ENCODE measurements at regions not wholly inside any gene's neighbourhood (a gene's known extent, or its start where the extent isn't known, plus 50 kb on each side); places are given as distances from the start of the nearest gene placed in this dataset.
"Not testable (repeated sequence)": the region's sequence is repeated elsewhere in the genome, so short reads cannot be mapped to it uniquely, and the experiment has no call there.

GRCh38 chr15:77892335-77892734, 185.2 kb downstream of the TBC1D2B start:
- no peaks in the 10 kb centered on the region for H3F3A ChIP-seq (ENCODE audit: insufficient read depth, low read length)
- no peaks in the 10 kb centered on the region for H3K4me1 ChIP-seq (ENCODE audit: low read length)
- H4K20me1 ChIP-seq (ENCODE audit: insufficient read depth, low read length) = no peaks in the 10 kb centered on the region
- no peak overlapping the region for H2AFZ ChIP-seq (ENCODE audit: low read length)
- no peaks in the 10 kb centered on the region for H3K36me3 ChIP-seq (replicated peaks; ENCODE audit: insufficient read depth, low read length)
- H3K9me3 ChIP-seq (replicated peaks; ENCODE audit: insufficient read depth, low read length) = no peaks in the 10 kb centered on the region
- H3K4me3 ChIP-seq (ENCODE audit: low read length) = no peak overlapping the region
- no peak overlapping the region for H3K27ac ChIP-seq (ENCODE audit: low read length)
- TF ChIP-seq, protein P1, sequence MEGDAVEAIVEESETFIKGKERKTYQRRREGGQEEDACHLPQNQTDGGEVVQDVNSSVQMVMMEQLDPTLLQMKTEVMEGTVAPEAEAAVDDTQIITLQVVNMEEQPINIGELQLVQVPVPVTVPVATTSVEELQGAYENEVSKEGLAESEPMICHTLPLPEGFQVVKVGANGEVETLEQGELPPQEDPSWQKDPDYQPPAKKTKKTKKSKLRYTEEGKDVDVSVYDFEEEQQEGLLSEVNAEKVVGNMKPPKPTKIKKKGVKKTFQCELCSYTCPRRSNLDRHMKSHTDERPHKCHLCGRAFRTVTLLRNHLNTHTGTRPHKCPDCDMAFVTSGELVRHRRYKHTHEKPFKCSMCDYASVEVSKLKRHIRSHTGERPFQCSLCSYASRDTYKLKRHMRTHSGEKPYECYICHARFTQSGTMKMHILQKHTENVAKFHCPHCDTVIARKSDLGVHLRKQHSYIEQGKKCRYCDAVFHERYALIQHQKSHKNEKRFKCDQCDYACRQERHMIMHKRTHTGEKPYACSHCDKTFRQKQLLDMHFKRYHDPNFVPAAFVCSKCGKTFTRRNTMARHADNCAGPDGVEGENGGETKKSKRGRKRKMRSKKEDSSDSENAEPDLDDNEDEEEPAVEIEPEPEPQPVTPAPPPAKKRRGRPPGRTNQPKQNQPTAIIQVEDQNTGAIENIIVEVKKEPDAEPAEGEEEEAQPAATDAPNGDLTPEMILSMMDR (IDR thresholded peaks at IDR 0.05; ENCODE audit: low read length) = no peak
- TF ChIP-seq EZH2phosphoT487 (IDR thresholded peaks at IDR 0.05; ENCODE audit: low read length) = no peak
- TF ChIP-seq EZH2 (optimal IDR thresholded peaks at IDR 0.05; ENCODE audit: low read depth, low read length) = no peak
- H3K27me3 ChIP-seq (replicated peaks; ENCODE audit: insufficient read depth, low read length) = peaks cover 27% of the 10 kb centered on the region
- no peak for DNase-seq
- no peak overlapping the region for H3K4me2 ChIP-seq (ENCODE audit: low read depth, low read length)
- no peaks in the 10 kb centered on the region for H3K9me2 ChIP-seq (replicated peaks; ENCODE audit: insufficient read depth, low read length)
- no peaks in the 10 kb centered on the region for H3K79me2 ChIP-seq (ENCODE audit: low read length)
- H3K9ac ChIP-seq (ENCODE audit: low read length) = no peak overlapping the region

GRCh38 chr15:77891862-77892261, 185.6 kb downstream of the TBC1D2B start:
- H3F3A ChIP-seq (ENCODE audit: insufficient read depth, low read length); H3K4me1 ChIP-seq (ENCODE audit: low read length); H3K9me2 ChIP-seq (replicated peaks; ENCODE audit: insufficient read depth, low read length); H3K9me3 ChIP-seq (replicated peaks; ENCODE audit: insufficient read depth, low read length); H3K36me3 ChIP-seq (replicated peaks; ENCODE audit: insufficient read depth, low read length); H2AFZ ChIP-seq (ENCODE audit: low read length); H4K20me1 ChIP-seq (ENCODE audit: insufficient read depth, low read length); H3K4me3 ChIP-seq (ENCODE audit: low read length); H3K27ac ChIP-seq (ENCODE audit: low read length); H3K4me2 ChIP-seq (ENCODE audit: low read depth, low read length); H3K9ac ChIP-seq (ENCODE audit: low read length); DNase-seq; H3K79me2 ChIP-seq (ENCODE audit: low read length): not testable (repeated sequence)
- H3K27me3 ChIP-seq (replicated peaks; ENCODE audit: insufficient read depth, low read length) = peaks cover 26% of the 10 kb centered on the region

DNA sequence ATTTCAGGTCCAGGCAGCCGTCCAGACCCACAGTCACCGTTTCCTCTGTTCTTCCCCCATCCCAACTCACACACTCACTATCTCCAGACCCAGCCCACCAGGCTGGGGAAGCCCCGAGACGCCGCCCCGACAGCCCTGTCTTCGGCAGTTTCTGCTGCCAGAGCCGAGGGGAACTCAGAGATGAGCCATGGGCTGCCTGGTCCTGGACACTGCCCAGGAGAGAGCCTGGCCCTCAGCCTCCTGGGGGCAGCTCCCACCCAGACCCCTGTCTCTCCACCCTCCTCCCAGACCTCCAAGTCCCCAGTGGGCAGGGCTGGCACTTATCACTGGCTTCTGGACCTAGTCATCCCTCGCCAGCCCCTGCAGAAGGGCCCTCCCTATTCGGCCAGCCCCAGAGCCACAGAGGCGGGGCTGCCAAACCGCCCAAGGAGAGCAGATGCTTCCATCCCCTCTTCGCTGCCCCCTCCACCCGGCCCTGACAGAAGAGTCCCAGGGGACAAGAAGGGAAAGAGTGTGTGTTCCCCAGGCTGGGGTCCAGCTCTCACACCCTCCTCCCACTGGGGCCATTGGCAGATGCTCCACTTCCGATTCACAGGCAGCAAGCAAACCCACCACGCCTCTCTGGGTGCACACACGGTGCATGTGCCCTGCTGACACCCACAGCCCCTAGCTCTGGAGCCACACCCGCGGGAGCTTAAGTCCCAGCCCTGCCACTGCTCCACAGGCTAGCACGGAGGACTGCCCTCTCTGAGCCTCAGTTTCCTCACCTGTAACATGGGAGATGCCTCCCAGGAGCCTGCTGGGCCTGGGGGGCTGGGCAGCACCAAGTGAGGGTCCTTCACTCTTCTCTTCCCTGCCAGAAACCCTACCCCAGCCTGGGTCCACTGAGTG, 186.4 kb downstream of the TBC1D2B start:
- not testable (repeated sequence) for H3K9ac ChIP-seq (ENCODE audit: low read length); H4K20me1 ChIP-seq (ENCODE audit: insufficient read depth, low read length)

DNA sequence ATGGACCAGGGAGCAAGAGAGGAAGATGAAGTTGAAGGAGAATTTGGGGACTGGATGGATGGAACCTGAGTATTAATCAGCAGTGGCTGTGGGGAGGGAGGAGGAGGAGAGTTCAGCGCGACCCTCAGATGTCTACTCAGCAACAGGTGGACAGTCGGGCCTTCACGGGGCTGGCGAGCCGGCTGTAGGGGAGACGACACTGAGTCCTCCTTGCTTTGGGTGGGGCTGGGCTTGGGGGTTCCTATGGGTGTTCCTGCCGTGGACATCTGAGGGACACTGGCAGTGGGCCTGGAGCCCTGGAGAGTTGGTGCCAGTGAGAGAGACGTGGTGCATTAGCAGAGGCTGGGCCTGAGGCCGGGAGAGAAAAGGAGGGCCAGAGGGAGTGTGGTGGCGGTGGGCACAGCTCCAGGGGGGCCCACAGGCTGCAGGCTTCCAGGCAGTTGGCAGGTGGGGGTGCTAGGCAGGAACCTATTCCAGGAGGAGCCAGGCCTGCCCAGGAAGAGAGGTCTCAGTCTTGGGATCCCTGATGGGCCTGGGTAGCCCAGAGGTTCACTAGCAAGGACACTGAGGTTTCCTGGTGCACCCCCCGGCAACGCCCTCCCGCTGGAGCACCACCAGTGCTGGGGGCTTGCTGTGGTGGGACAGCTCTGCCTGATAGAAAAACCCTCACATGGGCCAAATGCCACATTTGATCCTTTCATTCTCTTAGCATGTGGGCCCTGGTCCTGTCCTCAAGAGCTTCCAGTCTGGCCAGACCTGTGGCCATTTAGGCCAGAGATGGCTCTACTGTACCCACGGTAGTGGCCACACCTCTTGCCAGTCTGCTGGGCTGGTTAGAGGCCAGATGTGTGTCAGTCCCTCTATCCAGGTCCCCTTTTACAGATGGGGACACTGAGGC, 187.4 kb downstream of the TBC1D2B start:
- not testable (repeated sequence) for H3K27ac ChIP-seq (ENCODE audit: low read length); H4K20me1 ChIP-seq (ENCODE audit: insufficient read depth, low read length); H3K79me2 ChIP-seq (ENCODE audit: low read length); H3K9ac ChIP-seq (ENCODE audit: low read length); H3K9me2 ChIP-seq (replicated peaks; ENCODE audit: insufficient read depth, low read length); H3K36me3 ChIP-seq (replicated peaks; ENCODE audit: insufficient read depth, low read length); H3K4me2 ChIP-seq (ENCODE audit: low read depth, low read length); H3F3A ChIP-seq (ENCODE audit: insufficient read depth, low read length); H3K4me3 ChIP-seq (ENCODE audit: low read length); DNase-seq; H3K4me1 ChIP-seq (ENCODE audit: low read length); H3K9me3 ChIP-seq (replicated peaks; ENCODE audit: insufficient read depth, low read length); H2AFZ ChIP-seq (ENCODE audit: low read length)
- H3K27me3 ChIP-seq (replicated peaks; ENCODE audit: insufficient read depth, low read length) = peaks cover 13% of the 10 kb centered on the region

More for the DNA sequence above, 186.4 kb downstream of the TBC1D2B start:
- H3K9me3 ChIP-seq (replicated peaks; ENCODE audit: insufficient read depth, low read length); H3K79me2 ChIP-seq (ENCODE audit: low read length); H3K36me3 ChIP-seq (replicated peaks; ENCODE audit: insufficient read depth, low read length); H2AFZ ChIP-seq (ENCODE audit: low read length); H3K4me3 ChIP-seq (ENCODE audit: low read length); H3K9me2 ChIP-seq (replicated peaks; ENCODE audit: insufficient read depth, low read length); H3K27ac ChIP-seq (ENCODE audit: low read length); H3K4me2 ChIP-seq (ENCODE audit: low read depth, low read length); DNase-seq; H3K4me1 ChIP-seq (ENCODE audit: low read length); H3F3A ChIP-seq (ENCODE audit: insufficient read depth, low read length): not testable (repeated sequence)
- peaks cover 23% of the 10 kb centered on the region for H3K27me3 ChIP-seq (replicated peaks; ENCODE audit: insufficient read depth, low read length)

Data from MM.1S (cell line).